AG09319 (cell line): ENCODE measurements at regions not wholly inside any gene's neighbourhood (a gene's known extent, or its start where the extent isn't known, plus 50 kb on each side); places are given as distances from the start of the nearest gene placed in this dataset.

Experiments
- DNase-seq: peaks from one replicate; pipeline ENCODE4 v3.0.0-alpha.2; 2010; ENCODE audit warnings: low read depth; ENCODE audit errors: extremely low read depth
- CTCF ChIP-seq: IDR thresholded peaks from 2 replicates; pipeline ENCODE4 v1.5.1; 2011; ENCODE audit warnings: low read depth, mild to moderate bottlenecking, inconsistent platforms, low read length, moderate library complexity

- no peak for TF ChIP-seq CTCF
- no peak for DNase-seq
Observed at GRCh38 chr10:112053895-112054294, 129.7 kb downstream of the GPAM start.

- no peak for DNase-seq
- TF ChIP-seq CTCF = no peak
Observed at GRCh38 chr10:112054516-112054915, 129.0 kb downstream of the GPAM start.

GRCh38 chr10:112057072-112057471, 126.5 kb downstream of the GPAM start:
- no peak for DNase-seq

GRCh38 chr10:112059220-112059619, 124.3 kb downstream of the GPAM start:
- DNase-seq = no peak
- no peak for TF ChIP-seq CTCF

More at GRCh38 chr10:112057072-112057471, 126.5 kb downstream of the GPAM start:
- no peak for TF ChIP-seq CTCF

- DNase-seq = no peak
- TF ChIP-seq CTCF = no peak
Observed at GRCh38 chr10:112071596-112072133, 111.9 kb downstream of the GPAM start.

GRCh38 chr10:112078003-112078402, 105.6 kb downstream of the GPAM start:
- no peak for TF ChIP-seq CTCF
- DNase-seq = no peak

GRCh38 chr10:112080231-112080630, 103.3 kb downstream of the GPAM start:
- TF ChIP-seq CTCF = no peak
- DNase-seq = no peak
